ENCODE measurements at regions not wholly inside any gene's neighbourhood (a gene's known extent, or its start where the extent isn't known, plus 50 kb on each side); places are given as distances from the start of the nearest gene placed in this dataset.
A peak's percentile ranks its signal among the peaks of the same experiment; 100 is the strongest.

DNA sequence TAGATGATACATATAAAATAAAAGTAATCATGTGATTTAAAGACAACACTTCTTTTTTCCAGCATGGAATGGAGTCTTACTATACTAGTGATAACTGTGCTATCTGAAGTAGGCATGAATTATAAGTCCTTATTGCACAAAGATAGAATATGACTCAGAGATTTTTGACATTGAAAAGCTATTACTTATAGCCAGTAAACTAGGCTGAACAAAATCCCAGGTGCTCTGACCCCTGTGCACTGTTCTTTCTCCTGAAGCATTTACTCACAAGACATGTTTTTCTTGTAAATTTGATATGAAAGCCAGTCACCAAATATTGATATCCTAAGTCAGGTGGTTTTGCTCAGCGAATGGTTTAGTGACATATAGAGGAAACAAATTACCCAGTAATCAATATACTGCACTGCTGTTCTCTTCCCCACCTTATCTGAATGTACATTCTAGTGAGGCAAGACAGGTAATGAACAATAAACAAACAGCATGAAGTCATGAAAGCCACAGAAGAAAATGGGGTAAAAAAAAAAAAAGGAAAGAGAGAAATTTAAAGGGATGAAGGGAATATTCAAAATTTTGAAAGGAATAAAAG is 1567.0 kb upstream of the SPRY2 start:
- Mint-ChIP-seq H3K27ac (ENCODE audit: low read depth, unreplicated experiment) (no peak overlapping the region), H3K9me3 (ENCODE audit: unreplicated experiment) (no peaks in the 10 kb centered on the region), H3K4me1 (ENCODE audit: insufficient read depth, unreplicated experiment) (no peaks in the 10 kb centered on the region), H3K27me3 (ENCODE audit: insufficient read depth, unreplicated experiment) (no peaks in the 10 kb centered on the region), H3K36me3 (ENCODE audit: insufficient read depth, unreplicated experiment) (no peaks in the 10 kb centered on the region), H3K4me3 (ENCODE audit: unreplicated experiment) (no peak overlapping the region)
- intact Hi-C loops (cut with micrococcal nuclease): no loop called here
- ChIA-PET CTCF (interaction anchor here (1.5 kb wide), 1 partner anchor 22 kb away, joined by 3 read pairs; no protein-coding TSS in a partner anchor), POLR2A (no interaction called here)
- no peak for DNase-seq (ENCODE audit: unreplicated experiment)
- TF ChIP-seq, protein P1, sequence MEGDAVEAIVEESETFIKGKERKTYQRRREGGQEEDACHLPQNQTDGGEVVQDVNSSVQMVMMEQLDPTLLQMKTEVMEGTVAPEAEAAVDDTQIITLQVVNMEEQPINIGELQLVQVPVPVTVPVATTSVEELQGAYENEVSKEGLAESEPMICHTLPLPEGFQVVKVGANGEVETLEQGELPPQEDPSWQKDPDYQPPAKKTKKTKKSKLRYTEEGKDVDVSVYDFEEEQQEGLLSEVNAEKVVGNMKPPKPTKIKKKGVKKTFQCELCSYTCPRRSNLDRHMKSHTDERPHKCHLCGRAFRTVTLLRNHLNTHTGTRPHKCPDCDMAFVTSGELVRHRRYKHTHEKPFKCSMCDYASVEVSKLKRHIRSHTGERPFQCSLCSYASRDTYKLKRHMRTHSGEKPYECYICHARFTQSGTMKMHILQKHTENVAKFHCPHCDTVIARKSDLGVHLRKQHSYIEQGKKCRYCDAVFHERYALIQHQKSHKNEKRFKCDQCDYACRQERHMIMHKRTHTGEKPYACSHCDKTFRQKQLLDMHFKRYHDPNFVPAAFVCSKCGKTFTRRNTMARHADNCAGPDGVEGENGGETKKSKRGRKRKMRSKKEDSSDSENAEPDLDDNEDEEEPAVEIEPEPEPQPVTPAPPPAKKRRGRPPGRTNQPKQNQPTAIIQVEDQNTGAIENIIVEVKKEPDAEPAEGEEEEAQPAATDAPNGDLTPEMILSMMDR (IDR thresholded peaks at IDR 0.05; ENCODE audit: unreplicated experiment): no peak
- no TSS peak for BruUV-seq (replicated peaks)

DNA sequence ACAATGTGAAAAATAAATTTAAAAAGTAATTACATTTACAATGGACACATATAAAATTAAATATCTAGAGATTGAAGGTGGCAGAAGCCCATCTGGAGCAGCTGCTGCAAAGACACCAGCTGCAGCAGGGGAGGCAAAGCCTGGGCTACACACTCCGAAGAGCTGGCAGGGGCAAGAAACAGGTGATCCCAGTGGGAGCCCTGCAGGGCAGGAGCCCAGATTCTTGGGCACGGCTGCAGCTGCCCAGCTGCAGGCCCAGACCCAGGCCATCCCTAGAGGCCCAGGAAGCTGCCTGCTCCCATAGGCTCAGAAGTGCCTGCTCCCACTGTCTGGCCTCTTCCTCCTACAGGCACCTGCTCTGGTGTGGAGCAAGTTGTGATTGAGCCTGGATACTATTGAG is 1547.9 kb upstream of the SPRY2 start:
- POLR2A ChIA-PET: no interaction called here

DNA sequence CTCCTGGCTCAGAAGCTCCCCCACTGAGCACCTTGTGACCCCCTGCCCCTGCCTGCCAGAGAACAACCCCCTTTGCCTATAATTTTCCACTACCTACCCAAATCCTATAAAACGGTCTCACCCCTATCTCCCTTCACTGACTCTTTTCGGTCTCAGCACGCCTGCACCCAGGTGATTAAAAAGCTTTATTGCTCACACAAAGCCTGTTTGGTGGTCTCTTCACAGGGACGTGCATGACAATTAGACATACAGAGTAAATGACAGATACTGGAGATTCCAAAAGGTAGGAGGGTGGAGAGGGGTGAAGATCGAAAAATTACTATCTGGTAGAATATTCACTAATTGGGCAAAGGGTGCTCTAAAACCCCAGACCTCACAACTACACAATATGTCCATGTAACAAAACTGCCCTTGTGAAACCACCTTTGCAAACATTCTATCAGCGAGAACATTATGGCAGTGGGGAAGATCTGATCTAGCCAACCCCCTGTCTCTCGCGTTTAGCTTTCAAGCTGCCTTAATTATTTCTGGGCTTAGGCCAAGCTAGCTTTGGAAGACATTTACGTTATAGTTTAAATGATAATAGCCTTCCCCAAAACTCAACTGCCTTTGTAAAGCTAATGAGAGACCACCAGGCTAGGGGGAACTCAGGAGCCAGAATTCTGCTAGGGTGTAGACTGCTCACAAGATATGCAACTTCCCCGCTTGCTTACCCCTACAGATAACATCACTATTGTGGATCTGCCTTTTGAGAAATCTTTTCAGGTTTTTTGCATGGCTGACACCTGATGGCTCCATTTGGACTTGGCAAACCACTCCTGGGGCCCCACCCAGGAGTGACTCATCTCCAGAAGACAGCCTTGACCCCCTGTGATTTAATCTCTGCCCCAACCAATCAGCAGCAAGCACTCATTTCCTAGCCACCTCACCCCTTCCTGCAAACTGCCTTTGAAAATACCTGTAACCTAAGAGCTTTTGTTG is 1534.0 kb upstream of the SPRY2 start:
- Mint-ChIP-seq H3K27ac (ENCODE audit: low read depth, unreplicated experiment) (no peak overlapping the region), H3K36me3 (ENCODE audit: insufficient read depth, unreplicated experiment) (no peaks in the 10 kb centered on the region), H3K4me3 (ENCODE audit: unreplicated experiment) (no peak overlapping the region), H3K4me1 (ENCODE audit: insufficient read depth, unreplicated experiment) (no peaks in the 10 kb centered on the region), H3K27me3 (ENCODE audit: insufficient read depth, unreplicated experiment) (no peaks in the 10 kb centered on the region), H3K9me3 (ENCODE audit: unreplicated experiment) (peaks cover 2% of the 10 kb centered on the region)
- peak; percentile 16 for DNase-seq (ENCODE audit: unreplicated experiment)
- POLR2A ChIA-PET: no interaction called here
- CTCF ChIA-PET: interaction anchor here (0.6 to 5.2 kb wide), 6 partner anchors 49 to 707 kb away, joined by 3 to 43 read pairs (median 3); no protein-coding TSS in a partner anchor
- intact Hi-C loops (cut with micrococcal nuclease): loop anchor here (5.0 kb wide), 1 partner anchor 388 kb away; no protein-coding TSS in a partner anchor
- BruUV-seq (replicated peaks): no TSS peak
- TF ChIP-seq, protein P1 (IDR thresholded peaks at IDR 0.05; ENCODE audit: unreplicated experiment): no peak

More for the DNA sequence above, 1547.9 kb upstream of the SPRY2 start:
- no peaks in the 10 kb centered on the region for H3K27me3 Mint-ChIP-seq (ENCODE audit: insufficient read depth, unreplicated experiment)
- intact Hi-C loops (cut with micrococcal nuclease): no loop called here
- H3K4me3 Mint-ChIP-seq (ENCODE audit: unreplicated experiment): no peak overlapping the region
- no TSS peak for BruUV-seq (replicated peaks)
- TF ChIP-seq, protein P1 (IDR thresholded peaks at IDR 0.05; ENCODE audit: unreplicated experiment): no peak
- H3K27ac Mint-ChIP-seq (ENCODE audit: low read depth, unreplicated experiment): no peak overlapping the region
- CTCF ChIA-PET: interaction anchor here (0.6 to 0.8 kb wide), 3 partner anchors 12 to 895 kb away, joined by 3 to 4 read pairs (median 3); no protein-coding TSS in a partner anchor
- H3K4me1 Mint-ChIP-seq (ENCODE audit: insufficient read depth, unreplicated experiment): no peaks in the 10 kb centered on the region
- DNase-seq (ENCODE audit: unreplicated experiment): no peak
- no peaks in the 10 kb centered on the region for H3K36me3 Mint-ChIP-seq (ENCODE audit: insufficient read depth, unreplicated experiment)
- no peaks in the 10 kb centered on the region for H3K9me3 Mint-ChIP-seq (ENCODE audit: unreplicated experiment)

DNA sequence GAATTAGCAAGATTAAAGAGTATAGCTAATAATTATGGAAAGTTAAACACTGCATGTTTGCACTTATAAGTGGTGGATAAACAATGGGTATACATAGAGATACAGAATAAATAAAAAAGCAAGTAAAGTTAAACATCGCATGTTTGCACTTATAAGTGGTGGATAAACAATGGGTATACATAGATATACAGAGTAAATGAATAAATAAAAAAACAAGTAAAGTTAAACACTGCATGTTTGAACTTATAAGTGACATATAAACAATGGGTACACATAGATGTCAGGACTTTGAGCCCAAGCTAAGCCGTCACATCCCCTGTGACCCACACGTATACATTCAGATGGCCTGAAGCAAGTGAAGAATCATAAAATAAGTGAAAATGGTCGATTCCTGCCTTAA is 1533.3 kb upstream of the SPRY2 start:
- ChIA-PET POLR2A (no interaction called here), CTCF (interaction anchor here (2.5 to 5.2 kb wide), 2 partner anchors 234 to 703 kb away, joined by 17 to 43 read pairs; no protein-coding TSS in a partner anchor)
- TF ChIP-seq, protein P1 (IDR thresholded peaks at IDR 0.05; ENCODE audit: unreplicated experiment): no peak
- Mint-ChIP-seq H3K4me3 (ENCODE audit: unreplicated experiment) (no peak overlapping the region), H3K27me3 (ENCODE audit: insufficient read depth, unreplicated experiment) (no peaks in the 10 kb centered on the region), H3K36me3 (ENCODE audit: insufficient read depth, unreplicated experiment) (no peaks in the 10 kb centered on the region), H3K9me3 (ENCODE audit: unreplicated experiment) (peaks cover 9% of the 10 kb centered on the region), H3K27ac (ENCODE audit: low read depth, unreplicated experiment) (no peak overlapping the region), H3K4me1 (ENCODE audit: insufficient read depth, unreplicated experiment) (no peaks in the 10 kb centered on the region)
- no peak for DNase-seq (ENCODE audit: unreplicated experiment)
- BruUV-seq (replicated peaks): no TSS peak
- intact Hi-C loops (cut with micrococcal nuclease): loop anchor here (5.0 kb wide), 1 partner anchor 387 kb away; no protein-coding TSS in a partner anchor
